ENCODE measurements at regions not wholly inside any gene's neighbourhood (a gene's known extent, or its start where the extent isn't known, plus 50 kb on each side); places are given as distances from the start of the nearest gene placed in this dataset.

DNA sequence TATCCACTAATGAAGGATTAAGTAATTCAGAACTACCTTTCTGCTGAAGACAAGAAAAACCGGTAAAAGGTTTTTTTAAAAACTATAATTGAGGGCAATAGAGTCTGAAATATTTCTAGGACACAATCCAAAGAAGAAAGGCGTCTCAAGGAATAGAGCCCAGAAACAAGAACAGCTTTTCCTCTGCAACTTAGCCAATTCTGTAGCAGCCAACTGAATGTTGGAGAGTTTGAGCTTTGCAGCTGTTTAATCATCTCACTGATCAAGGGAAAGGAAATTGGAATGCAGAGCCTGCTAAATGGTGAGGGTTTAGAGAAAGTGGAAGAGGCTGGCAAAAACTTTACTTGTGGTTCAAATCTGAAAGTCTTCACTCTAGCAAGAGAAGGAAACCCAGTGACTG, 818.9 kb downstream of the KCNT2 start:
- TF ChIP-seq, protein P1, sequence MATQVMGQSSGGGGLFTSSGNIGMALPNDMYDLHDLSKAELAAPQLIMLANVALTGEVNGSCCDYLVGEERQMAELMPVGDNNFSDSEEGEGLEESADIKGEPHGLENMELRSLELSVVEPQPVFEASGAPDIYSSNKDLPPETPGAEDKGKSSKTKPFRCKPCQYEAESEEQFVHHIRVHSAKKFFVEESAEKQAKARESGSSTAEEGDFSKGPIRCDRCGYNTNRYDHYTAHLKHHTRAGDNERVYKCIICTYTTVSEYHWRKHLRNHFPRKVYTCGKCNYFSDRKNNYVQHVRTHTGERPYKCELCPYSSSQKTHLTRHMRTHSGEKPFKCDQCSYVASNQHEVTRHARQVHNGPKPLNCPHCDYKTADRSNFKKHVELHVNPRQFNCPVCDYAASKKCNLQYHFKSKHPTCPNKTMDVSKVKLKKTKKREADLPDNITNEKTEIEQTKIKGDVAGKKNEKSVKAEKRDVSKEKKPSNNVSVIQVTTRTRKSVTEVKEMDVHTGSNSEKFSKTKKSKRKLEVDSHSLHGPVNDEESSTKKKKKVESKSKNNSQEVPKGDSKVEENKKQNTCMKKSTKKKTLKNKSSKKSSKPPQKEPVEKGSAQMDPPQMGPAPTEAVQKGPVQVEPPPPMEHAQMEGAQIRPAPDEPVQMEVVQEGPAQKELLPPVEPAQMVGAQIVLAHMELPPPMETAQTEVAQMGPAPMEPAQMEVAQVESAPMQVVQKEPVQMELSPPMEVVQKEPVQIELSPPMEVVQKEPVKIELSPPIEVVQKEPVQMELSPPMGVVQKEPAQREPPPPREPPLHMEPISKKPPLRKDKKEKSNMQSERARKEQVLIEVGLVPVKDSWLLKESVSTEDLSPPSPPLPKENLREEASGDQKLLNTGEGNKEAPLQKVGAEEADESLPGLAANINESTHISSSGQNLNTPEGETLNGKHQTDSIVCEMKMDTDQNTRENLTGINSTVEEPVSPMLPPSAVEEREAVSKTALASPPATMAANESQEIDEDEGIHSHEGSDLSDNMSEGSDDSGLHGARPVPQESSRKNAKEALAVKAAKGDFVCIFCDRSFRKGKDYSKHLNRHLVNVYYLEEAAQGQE (IDR thresholded peaks at IDR 0.05; ENCODE audit: insufficient read depth in 1 of 2, low read depth in 2 of 2, low read length in 2 of 2): no peak
- TF ChIP-seq SIN3A (IDR thresholded peaks at IDR 0.05; ENCODE audit: borderline replicate concordance, insufficient read depth, low read length) (no peak), TAF1 (IDR thresholded peaks at IDR 0.05; ENCODE audit: borderline replicate concordance, insufficient read depth, low read length) (no peak), FOXP2 (optimal IDR thresholded peaks at IDR 0.05; ENCODE audit: borderline replicate concordance, extremely low read depth, extremely low read length, insufficient read depth) (no peak), POLR2AphosphoS5 (IDR thresholded peaks at IDR 0.05; ENCODE audit: low read depth, low read length) (no peak)

DNA sequence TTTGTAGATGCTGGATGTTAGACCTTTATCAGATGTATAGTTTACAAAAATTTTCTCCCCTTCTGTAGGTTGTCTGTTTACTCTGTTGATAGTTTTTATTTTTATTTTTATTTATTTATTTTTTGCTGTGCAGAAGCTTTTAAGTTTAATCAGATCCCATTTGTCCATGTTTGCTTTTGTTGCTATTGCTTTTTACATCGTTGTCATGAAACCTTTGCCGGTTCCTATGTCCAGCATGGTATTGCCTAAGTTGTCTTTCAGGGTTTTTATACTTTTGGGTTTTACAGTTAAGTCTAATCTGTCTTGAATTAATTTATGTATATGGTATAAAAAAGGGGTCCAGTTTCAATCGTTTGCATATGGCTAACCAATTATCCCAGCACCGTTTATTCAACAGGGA, 819.5 kb downstream of the KCNT2 start:
- no peak for TF ChIP-seq POLR2AphosphoS5 (IDR thresholded peaks at IDR 0.05; ENCODE audit: low read depth, low read length)
- no peak for TF ChIP-seq SIN3A (IDR thresholded peaks at IDR 0.05; ENCODE audit: borderline replicate concordance, insufficient read depth, low read length)
- no peak for TF ChIP-seq FOXP2 (optimal IDR thresholded peaks at IDR 0.05; ENCODE audit: borderline replicate concordance, extremely low read depth, extremely low read length, insufficient read depth)

DNA sequence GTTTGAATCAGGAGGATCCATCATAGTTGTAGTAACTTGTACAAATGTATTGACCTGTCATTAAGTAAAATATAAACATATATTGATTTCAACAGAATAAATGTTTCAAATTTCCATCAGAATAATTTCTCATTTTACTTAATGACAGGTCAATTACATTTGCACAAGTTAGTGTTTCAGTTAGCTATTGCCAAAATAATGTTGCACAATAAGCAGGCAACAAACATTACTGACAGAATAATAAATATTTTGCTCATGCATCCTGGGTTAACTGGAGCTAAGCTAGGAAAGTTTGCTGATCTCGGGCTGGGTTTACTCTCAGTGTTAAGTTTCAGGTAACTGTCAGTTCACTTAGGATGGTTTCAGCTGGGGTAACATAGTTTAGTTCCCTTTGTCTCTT, 822.4 kb downstream of the KCNT2 start:
- TF ChIP-seq SIN3A (IDR thresholded peaks at IDR 0.05; ENCODE audit: borderline replicate concordance, insufficient read depth, low read length) (no peak), TAF1 (IDR thresholded peaks at IDR 0.05; ENCODE audit: borderline replicate concordance, insufficient read depth, low read length) (no peak), FOXP2 (optimal IDR thresholded peaks at IDR 0.05; ENCODE audit: borderline replicate concordance, extremely low read depth, extremely low read length, insufficient read depth) (no peak), POLR2AphosphoS5 (IDR thresholded peaks at IDR 0.05; ENCODE audit: low read depth, low read length) (no peak)
- TF ChIP-seq, protein P1 (IDR thresholded peaks at IDR 0.05; ENCODE audit: insufficient read depth in 1 of 2, low read depth in 2 of 2, low read length in 2 of 2): no peak

DNA sequence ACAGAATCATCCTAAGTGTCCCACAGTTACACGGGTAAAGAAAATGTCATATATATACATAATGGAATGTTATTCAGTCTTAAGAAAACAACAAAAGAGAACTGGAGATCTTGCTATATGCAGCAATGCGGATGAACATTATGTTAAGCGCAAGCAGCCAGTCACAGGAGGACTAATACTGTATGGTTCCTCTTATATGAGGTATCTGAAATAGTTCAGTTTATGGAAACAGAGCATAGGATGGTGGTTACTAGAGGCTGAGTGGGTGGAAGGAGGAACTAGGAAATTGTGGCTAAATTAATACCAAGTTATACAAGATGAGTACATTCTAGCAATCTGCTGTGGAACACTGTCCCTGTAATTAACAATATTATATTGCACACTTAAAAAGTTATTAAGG, 834.3 kb downstream of the KCNT2 start:
- TF ChIP-seq SIN3A (IDR thresholded peaks at IDR 0.05; ENCODE audit: borderline replicate concordance, insufficient read depth, low read length) (no peak), TAF1 (IDR thresholded peaks at IDR 0.05; ENCODE audit: borderline replicate concordance, insufficient read depth, low read length) (no peak), FOXP2 (optimal IDR thresholded peaks at IDR 0.05; ENCODE audit: borderline replicate concordance, extremely low read depth, extremely low read length, insufficient read depth) (no peak), POLR2AphosphoS5 (IDR thresholded peaks at IDR 0.05; ENCODE audit: low read depth, low read length) (no peak)
- TF ChIP-seq, protein P1 (IDR thresholded peaks at IDR 0.05; ENCODE audit: insufficient read depth in 1 of 2, low read depth in 2 of 2, low read length in 2 of 2): no peak

DNA sequence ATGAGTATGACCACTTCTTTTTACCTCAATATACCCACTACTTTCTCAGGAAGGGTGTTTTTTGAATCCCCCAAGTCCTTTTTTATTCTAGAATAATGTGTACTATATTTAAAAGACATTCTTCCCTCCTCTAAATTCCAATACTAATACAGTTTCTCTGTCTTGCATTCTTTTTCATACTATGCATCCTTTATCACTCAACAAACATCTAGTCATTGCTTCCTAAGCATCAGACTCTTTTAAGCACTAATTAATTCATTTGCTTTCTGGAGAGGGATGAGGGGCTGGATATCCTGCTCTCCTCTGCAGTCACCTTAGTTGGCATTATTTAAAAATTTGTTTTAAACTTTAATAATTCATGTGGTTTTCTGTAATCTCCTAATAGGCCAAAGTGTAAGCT, 838.8 kb downstream of the KCNT2 start:
- no peak for TF ChIP-seq FOXP2 (optimal IDR thresholded peaks at IDR 0.05; ENCODE audit: borderline replicate concordance, extremely low read depth, extremely low read length, insufficient read depth)
- no peak for TF ChIP-seq POLR2AphosphoS5 (IDR thresholded peaks at IDR 0.05; ENCODE audit: low read depth, low read length)
- no peak for TF ChIP-seq TAF1 (IDR thresholded peaks at IDR 0.05; ENCODE audit: borderline replicate concordance, insufficient read depth, low read length)
- TF ChIP-seq, protein P1 (IDR thresholded peaks at IDR 0.05; ENCODE audit: insufficient read depth in 1 of 2, low read depth in 2 of 2, low read length in 2 of 2): no peak
- TF ChIP-seq SIN3A (IDR thresholded peaks at IDR 0.05; ENCODE audit: borderline replicate concordance, insufficient read depth, low read length): no peak
